ENCODE measurements at regions not wholly inside any gene's neighbourhood (a gene's known extent, or its start where the extent isn't known, plus 50 kb on each side); places are given as distances from the start of the nearest gene placed in this dataset.

- DNase-seq = no peak
Measured at GRCh38 chr16:80355335-80355734, 185.5 kb upstream of the DYNLRB2 start.

- no peak for DNase-seq
Measured at GRCh38 chr16:80350061-80350460, 190.7 kb upstream of the DYNLRB2 start.

GRCh38 chr16:80347900-80348299, 192.9 kb upstream of the DYNLRB2 start:
- no peak for DNase-seq

GRCh38 chr16:80347002-80347401, 193.8 kb upstream of the DYNLRB2 start:
- DNase-seq = no peak

GRCh38 chr16:80346111-80346632, 194.6 kb upstream of the DYNLRB2 start:
- DNase-seq = no peak

GRCh38 chr16:80345701-80346100, 195.1 kb upstream of the DYNLRB2 start:
- DNase-seq = no peak

- no peak for DNase-seq
Measured at GRCh38 chr16:80344570-80344969, 196.2 kb upstream of the DYNLRB2 start.

GRCh38 chr16:80341263-80341662, 199.5 kb upstream of the DYNLRB2 start:
- DNase-seq = no peak

- DNase-seq = no peak
Measured at GRCh38 chr16:80337786-80338185, 203.0 kb upstream of the DYNLRB2 start.

GRCh38 chr16:80330803-80331202, 210.0 kb upstream of the DYNLRB2 start:
- DNase-seq = no peak

GRCh38 chr16:80330150-80330549, 210.6 kb upstream of the DYNLRB2 start:
- no peak for DNase-seq

GRCh38 chr16:80327740-80328139, 213.1 kb upstream of the DYNLRB2 start:
- no peak for DNase-seq

- DNase-seq = no peak
Measured at GRCh38 chr16:80324371-80324770, 216.4 kb upstream of the DYNLRB2 start.

- DNase-seq = no peak
Measured at GRCh38 chr16:80323808-80324195, 217.0 kb upstream of the DYNLRB2 start.

GRCh38 chr16:80323187-80323807, 217.5 kb upstream of the DYNLRB2 start:
- DNase-seq = no peak

GRCh38 chr16:80319181-80319580, 221.6 kb upstream of the DYNLRB2 start:
- no peak for DNase-seq

- no peak for DNase-seq
Measured at GRCh38 chr16:80318107-80318506, 222.7 kb upstream of the DYNLRB2 start.

- no peak for DNase-seq
Measured at GRCh38 chr16:80317599-80318037, 223.2 kb upstream of the DYNLRB2 start.

- no peak for DNase-seq
Measured at GRCh38 chr16:80317116-80317515, 223.7 kb upstream of the DYNLRB2 start.

GRCh38 chr16:80314042-80314441, 226.8 kb upstream of the DYNLRB2 start:
- DNase-seq = no peak

GRCh38 chr16:80309178-80309577, 231.6 kb upstream of the DYNLRB2 start:
- no peak for DNase-seq

GRCh38 chr16:80305410-80305809, 235.4 kb upstream of the DYNLRB2 start:
- DNase-seq = no peak

GRCh38 chr16:80303691-80304090, 237.1 kb upstream of the DYNLRB2 start:
- no peak for DNase-seq

- no peak for DNase-seq
Measured at GRCh38 chr16:80300876-80301275, 239.9 kb upstream of the DYNLRB2 start.

- no peak for DNase-seq
Measured at GRCh38 chr16:80300456-80300855, 240.3 kb upstream of the DYNLRB2 start.
